GM20000 (cell line): ENCODE measurements at regions not wholly inside any gene's neighbourhood (a gene's known extent, or its start where the extent isn't known, plus 50 kb on each side); places are given as distances from the start of the nearest gene placed in this dataset.
"Not testable (repeated sequence)": the region's sequence is repeated elsewhere in the genome, so short reads cannot be mapped to it uniquely, and the experiment has no call there.

Experiments
- DNase-seq: peaks from one replicate; pipeline ENCODE4 v3.0.0; 2012; ENCODE audit warnings: low spot score
- CTCF ChIP-seq: IDR thresholded peaks from 2 replicates; pipeline ENCODE4 v1.5.1; 2012; ENCODE audit warnings: mild to moderate bottlenecking, control low read depth; ENCODE audit errors: extremely low read depth, missing control alignments

GRCh38 chr5:174531782-174532191 lies 192.6 kb upstream of the MSX2 start:
- no peak for TF ChIP-seq CTCF
- DNase-seq, result no peak

GRCh38 chr5:174532455-174533453 lies 191.6 kb upstream of the MSX2 start:
- DNase-seq, result no peak

GRCh38 chr5:174533751-174534241 lies 190.6 kb upstream of the MSX2 start:
- TF ChIP-seq CTCF, result no peak
- DNase-seq, result no peak

More at GRCh38 chr5:174532455-174533453, 191.6 kb upstream of the MSX2 start:
- no peak for TF ChIP-seq CTCF

- no peak for TF ChIP-seq CTCF
- no peak for DNase-seq
Measured at GRCh38 chr5:174535669-174536068, 188.7 kb upstream of the MSX2 start.

- not testable (repeated sequence) for DNase-seq
Measured at GRCh38 chr5:174539823-174540222, 184.6 kb upstream of the MSX2 start.

GRCh38 chr5:174542037-174542436 lies 182.3 kb upstream of the MSX2 start:
- DNase-seq, result no peak
- TF ChIP-seq CTCF, result no peak

- TF ChIP-seq CTCF, result no peak
Measured at GRCh38 chr5:174542471-174542870, 181.9 kb upstream of the MSX2 start.

More at GRCh38 chr5:174542471-174542870, 181.9 kb upstream of the MSX2 start:
- DNase-seq, result no peak
